GM12878 (cell line): ENCODE measurements at regions not wholly inside any gene's neighbourhood (a gene's known extent, or its start where the extent isn't known, plus 50 kb on each side); places are given as distances from the start of the nearest gene placed in this dataset.

ENCODE experiments used
- ATAC-seq: fragments of 200-7000 bp; cut with Tn5 transposase; 3 replicates; pipeline ENCODE4 v1.9.1; 2020; ENCODE audit warnings: mild to moderate bottlenecking, moderate library complexity
- BruUV-seq: library from RNA; stranded (reverse); fragments of 400-500 nt; replicated peaks from 2 replicates; lab custom pipeline; 2021; lab: Mats Ljungman, UMichigan
- CTCF ChIA-PET: fragments of 300-600 bp; sonication (Branson Sonifier 250); formaldehyde crosslinking; extraction: SDS; loops from one replicate; lab custom pipeline; 2021; ENCODE audit warnings: inconsistent platforms; lab: Yijun Ruan, JAX
- POLR2A ChIA-PET: fragments of 350-600 bp; formaldehyde crosslinking; extraction: SDS; loops from one replicate; lab custom pipeline; 2021; ENCODE audit warnings: inconsistent platforms; lab: Charles Lee
- RAD21 ChIA-PET: fragments of 300-600 bp; sonication (Branson Sonifier 250); formaldehyde crosslinking; loops from one replicate; lab custom pipeline; 2023; ENCODE audit warnings: antibody characterized with exemption; ENCODE audit not compliant: unreplicated experiment; lab: Charles Lee
- SMC1A ChIA-PET: fragments of 300-600 bp; sonication (Branson Sonifier 250); formaldehyde crosslinking; loops from one replicate; lab custom pipeline; 2023; ENCODE audit not compliant: unreplicated experiment, uncharacterized antibody; lab: Charles Lee
- DNase-seq: peaks from one replicate; pipeline ENCODE4 v3.0.0-alpha.2; 2011; ENCODE audit warnings: low read depth, low spot score
- FAIRE-seq: peaks from 3 replicates; lab custom pipeline; 2011; peaks lifted over from hg19 to GRCh38; lab: Jason Lieb, UNC
- H2AFZ ChIP-seq: 2 replicates; pipeline ENCODE4 v1.6.0; 2011; ENCODE audit warnings: low read depth, low read length, control low read depth; ENCODE audit not compliant: control insufficient read depth
- H3K27ac ChIP-seq: 2 replicates; pipeline ENCODE4 v1.5.1; 2011; ENCODE audit warnings: control low read depth; ENCODE audit not compliant: control insufficient read depth, insufficient read depth
- H3K27me3 ChIP-seq, 2 experiments: replicated peaks in 1 of 2; 2 replicates each; pipeline versions ENCODE4 v1.6.0 to v1.6.1; 2011; ENCODE audit warnings: low read length in 1 of 2; ENCODE audit not compliant: control insufficient read depth in 2 of 2, insufficient read depth in 2 of 2
- H3K36me3 ChIP-seq, 2 experiments: 2 replicates each; pipeline ENCODE4 v1.5.1; 2011; ENCODE audit warnings: low read length in 1 of 2; ENCODE audit not compliant: control insufficient read depth in 2 of 2, insufficient read depth in 2 of 2
- H3K4me1 ChIP-seq: 2 replicates; pipeline ENCODE4 v1.6.1; 2011; ENCODE audit warnings: mild to moderate bottlenecking, low read length, moderate library complexity, mixed read lengths; ENCODE audit not compliant: control insufficient read depth, insufficient read depth
- H3K4me2 ChIP-seq: 2 replicates; pipeline ENCODE4 v1.6.0; 2011; ENCODE audit warnings: control low read depth; ENCODE audit not compliant: control insufficient read depth, insufficient read depth
- H3K4me3 ChIP-seq: fragments of 200-600 bp; sonication (generic); 2 replicates; pipeline ENCODE4 v1.5.1; 2016
- H3K79me2 ChIP-seq: 2 replicates; pipeline ENCODE4 v1.6.0; 2011; ENCODE audit warnings: low read length; ENCODE audit not compliant: control insufficient read depth, insufficient read depth
- H3K9ac ChIP-seq: 2 replicates; pipeline ENCODE4 v1.8.0; 2011; ENCODE audit warnings: low read length, control low read depth, mixed read lengths; ENCODE audit not compliant: control insufficient read depth, insufficient read depth
- H3K9me3 ChIP-seq: replicated peaks from 3 replicates; pipeline ENCODE4 v1.5.1; 2011; ENCODE audit warnings: mild to moderate bottlenecking, low read length; ENCODE audit not compliant: control insufficient read depth, insufficient read depth
- H4K20me1 ChIP-seq: 2 replicates; pipeline ENCODE4 v1.6.0; 2011; ENCODE audit not compliant: control insufficient read depth, insufficient read depth
- HSF1 ChIP-seq: fragments of 150-350 bp; IDR thresholded peaks from 2 replicates; pipeline ENCODE4 v1.6.1; 2014; ENCODE audit warnings: mild to moderate bottlenecking, low read depth, low read length
- RUNX3 ChIP-seq: IDR thresholded peaks from 2 replicates; pipeline ENCODE4 v1.6.1; 2012; ENCODE audit warnings: low read length, inconsistent platforms
- SMAD5 ChIP-seq: IDR thresholded peaks from 2 replicates; pipeline ENCODE4 v1.6.1; 2016; ENCODE audit warnings: antibody characterized with exemption, low read depth
- SPI1 ChIP-seq: IDR thresholded peaks from 2 replicates; pipeline ENCODE4 v1.6.1; 2011; ENCODE audit warnings: low read depth, mild to moderate bottlenecking, low read length, moderate library complexity, borderline replicate concordance; ENCODE audit not compliant: insufficient read depth
- ZNF217 ChIP-seq: fragments of 450-650 bp; IDR thresholded peaks from 2 replicates; pipeline ENCODE4 v1.6.1; 2017; ENCODE audit warnings: antibody characterized with exemption, mild to moderate bottlenecking
- ZNF384 ChIP-seq: IDR thresholded peaks from 2 replicates; pipeline ENCODE4 v1.6.1; 2012; ENCODE audit warnings: low read depth, mild to moderate bottlenecking, low read length, improper control_type of control experiment, borderline replicate concordance
- WGBS: methylation state at CpG from one replicate; pipeline ENCODE4 v1.1.6; 2016; ENCODE audit warnings: low lambda C conversion rate; ENCODE audit not compliant: insufficient replicate concordance, insufficient coverage; ENCODE audit errors: missing lambda C conversion rate; 5-methylcytosine and 5-hydroxymethylcytosine counted together
- in situ Hi-C: fragments of 300-500 bp; cut with MboI; formaldehyde crosslinking; loops from 9 replicates; pipeline ENCODE4 v1.14.3; 2018; ENCODE audit warnings: mixed read lengths
- intact Hi-C: fragments of 100-400 bp; cut with micrococcal nuclease; formaldehyde crosslinking; loops from one replicate; pipeline ENCODE4 v1.14.2; 2022; ENCODE audit not compliant: unreplicated experiment

GRCh38 chr2:221135699-221136098 is 436.4 kb downstream of the EPHA4 start (continued):
- TF ChIP-seq HSF1 (no peak), ZNF217 (no peak), RUNX3 (no peak)

- no peaks in the 10 kb centered on the region for H4K20me1 ChIP-seq
- 18% methylated on average over 2 of the region's 2 CpGs for WGBS
- no peak overlapping the region for H3K4me3 ChIP-seq
- in situ Hi-C loops, result no loop called here
- DNase-seq, result no peak
- ATAC-seq, result peak; percentile 67
- no peak overlapping the region; the same call in 1 of the 2 replicates for H2AFZ ChIP-seq
- RAD21 ChIA-PET, result no interaction called here
- H3K79me2 ChIP-seq, result no peaks in the 10 kb centered on the region
- no peaks in the 10 kb centered on the region for H3K27me3 ChIP-seq
- no TSS peak for BruUV-seq
- TF ChIP-seq SMAD5 (no peak), SPI1 (peak; percentile 81), ZNF384 (peak; percentile 12; the same call in 1 of the 2 replicates)
- TF ChIP-seq, all 136 proteins: peak for 2
- ChIA-PET CTCF (no interaction called here), SMC1A (interaction anchor here (1.0 to 1.3 kb wide), 2 partner anchors 28 to 63 kb away, joined by 3 read pairs; no protein-coding TSS in a partner anchor), POLR2A (no interaction called here)
- no peak for FAIRE-seq
- Histone ChIP-seq H3K9me3 (no peaks in the 10 kb centered on the region), H3K4me1 (peaks cover 20% of the 10 kb centered on the region), H3K36me3 (no peaks in the 10 kb centered on the region), H3K4me2 (no peak overlapping the region), H3K9ac (no peak overlapping the region), H3K27ac (no peak overlapping the region)
- intact Hi-C loops, result no loop called here
Observed at GRCh38 chr2:221137385-221137784, 434.7 kb downstream of the EPHA4 start.
